ENCODE measurements at regions not wholly inside any gene's neighbourhood (a gene's known extent, or its start where the extent isn't known, plus 50 kb on each side); places are given as distances from the start of the nearest gene placed in this dataset.

DNA sequence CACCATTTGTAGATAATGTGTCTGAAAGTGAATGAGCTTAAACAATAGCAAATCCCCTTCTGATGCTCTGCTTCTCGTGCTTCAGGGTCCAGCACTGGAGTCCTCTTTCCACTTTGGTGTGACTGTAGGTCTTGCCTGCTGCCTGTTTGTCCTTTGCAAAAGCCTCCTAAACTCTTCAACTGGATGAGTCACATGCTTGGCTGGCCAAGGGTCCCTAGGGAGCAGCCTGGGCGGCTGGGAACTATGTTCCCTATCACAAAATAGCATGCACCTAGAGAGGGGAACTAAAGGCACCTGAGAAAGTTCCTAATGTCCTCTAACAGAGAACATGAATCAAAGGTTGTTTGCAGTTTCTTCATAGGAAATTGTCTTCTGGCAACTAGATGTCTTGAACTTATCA is 607.2 kb upstream of the PLXNA2 start:
- no peak overlapping the region for H3K4me2 ChIP-seq (ENCODE audit: low read length)
- DNase-seq (ENCODE audit: low read depth) (no peak), FAIRE-seq (no peak)
- TF ChIP-seq, protein P1, sequence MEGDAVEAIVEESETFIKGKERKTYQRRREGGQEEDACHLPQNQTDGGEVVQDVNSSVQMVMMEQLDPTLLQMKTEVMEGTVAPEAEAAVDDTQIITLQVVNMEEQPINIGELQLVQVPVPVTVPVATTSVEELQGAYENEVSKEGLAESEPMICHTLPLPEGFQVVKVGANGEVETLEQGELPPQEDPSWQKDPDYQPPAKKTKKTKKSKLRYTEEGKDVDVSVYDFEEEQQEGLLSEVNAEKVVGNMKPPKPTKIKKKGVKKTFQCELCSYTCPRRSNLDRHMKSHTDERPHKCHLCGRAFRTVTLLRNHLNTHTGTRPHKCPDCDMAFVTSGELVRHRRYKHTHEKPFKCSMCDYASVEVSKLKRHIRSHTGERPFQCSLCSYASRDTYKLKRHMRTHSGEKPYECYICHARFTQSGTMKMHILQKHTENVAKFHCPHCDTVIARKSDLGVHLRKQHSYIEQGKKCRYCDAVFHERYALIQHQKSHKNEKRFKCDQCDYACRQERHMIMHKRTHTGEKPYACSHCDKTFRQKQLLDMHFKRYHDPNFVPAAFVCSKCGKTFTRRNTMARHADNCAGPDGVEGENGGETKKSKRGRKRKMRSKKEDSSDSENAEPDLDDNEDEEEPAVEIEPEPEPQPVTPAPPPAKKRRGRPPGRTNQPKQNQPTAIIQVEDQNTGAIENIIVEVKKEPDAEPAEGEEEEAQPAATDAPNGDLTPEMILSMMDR (IDR thresholded peaks at IDR 0.05; ENCODE audit: insufficient read depth, low read depth, low read length), result no peak
- no peak for TF ChIP-seq EZH2 (IDR thresholded peaks at IDR 0.05; ENCODE audit: insufficient read depth, low read length)
- H3K9me3 ChIP-seq (ENCODE audit: insufficient read depth, low read depth, low read length), result no peaks in the 10 kb centered on the region
- no peaks in the 10 kb centered on the region for H3K4me1 ChIP-seq (ENCODE audit: insufficient read depth, low read length)
- no peaks in the 10 kb centered on the region for H3K27me3 ChIP-seq (ENCODE audit: insufficient read depth, low read length)
- no peaks in the 10 kb centered on the region for H3K79me2 ChIP-seq (ENCODE audit: insufficient read depth, low read length)
- H4K20me1 ChIP-seq (ENCODE audit: insufficient read depth, low read length), result no peaks in the 10 kb centered on the region
- Mint-ChIP-seq H3K4me1 (ENCODE audit: low read depth, unreplicated experiment) (no peaks in the 10 kb centered on the region), H3K9me3 (ENCODE audit: unreplicated experiment) (no peaks in the 10 kb centered on the region), H3K27ac (ENCODE audit: unreplicated experiment) (no peak overlapping the region), H3K4me3 (ENCODE audit: unreplicated experiment) (no peak overlapping the region), H3K27me3 (ENCODE audit: low read depth, unreplicated experiment) (no peaks in the 10 kb centered on the region), H3K36me3 (ENCODE audit: low read depth, unreplicated experiment) (no peaks in the 10 kb centered on the region)
- H2AFZ ChIP-seq (ENCODE audit: low read depth, low read length), result no peak overlapping the region
- H3K9ac ChIP-seq (ENCODE audit: low read length), result no peak overlapping the region
- H3K27ac ChIP-seq (ENCODE audit: low read depth, low read length), result no peak overlapping the region
- H3K4me3 ChIP-seq (ENCODE audit: insufficient read depth, low read depth, low read length), result no peak overlapping the region
- H3K36me3 ChIP-seq (ENCODE audit: insufficient read depth, low read length), result no peaks in the 10 kb centered on the region

DNA sequence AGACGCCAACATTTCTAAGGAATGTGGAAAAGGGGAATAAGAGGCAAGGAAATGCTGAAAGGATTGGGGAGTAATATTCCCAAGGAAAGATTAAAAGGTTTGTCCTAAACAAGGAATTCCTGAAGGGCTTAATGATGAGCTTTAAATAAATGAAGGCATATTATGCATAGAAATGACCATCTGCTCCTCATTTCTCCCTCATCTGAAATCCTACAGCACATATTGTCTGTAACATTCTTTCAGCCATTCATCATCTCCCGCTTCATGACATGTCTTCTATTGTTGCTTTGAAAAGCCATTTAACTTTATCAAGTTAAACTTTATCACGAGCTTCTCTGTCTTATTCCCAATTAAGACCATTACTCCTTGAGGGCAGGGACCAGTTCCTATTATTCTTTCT is 608.7 kb upstream of the PLXNA2 start:
- TF ChIP-seq EZH2 (IDR thresholded peaks at IDR 0.05; ENCODE audit: insufficient read depth, low read length), result no peak
- TF ChIP-seq, protein P1 (IDR thresholded peaks at IDR 0.05; ENCODE audit: insufficient read depth, low read depth, low read length), result no peak
- Mint-ChIP-seq H3K4me1 (ENCODE audit: low read depth, unreplicated experiment) (no peaks in the 10 kb centered on the region), H3K4me3 (ENCODE audit: unreplicated experiment) (no peak overlapping the region), H3K36me3 (ENCODE audit: low read depth, unreplicated experiment) (no peaks in the 10 kb centered on the region), H3K27ac (ENCODE audit: unreplicated experiment) (no peak overlapping the region), H3K27me3 (ENCODE audit: low read depth, unreplicated experiment) (no peaks in the 10 kb centered on the region), H3K9me3 (ENCODE audit: unreplicated experiment) (no peaks in the 10 kb centered on the region)
- FAIRE-seq (no peak), DNase-seq (ENCODE audit: low read depth) (no peak)
- H3K79me2 ChIP-seq (ENCODE audit: insufficient read depth, low read length), result no peaks in the 10 kb centered on the region
- H4K20me1 ChIP-seq (ENCODE audit: insufficient read depth, low read length), result no peaks in the 10 kb centered on the region
- no peak overlapping the region for H3K27ac ChIP-seq (ENCODE audit: low read depth, low read length)
- no peaks in the 10 kb centered on the region for H3K27me3 ChIP-seq (ENCODE audit: insufficient read depth, low read length)
- no peak overlapping the region for H3K4me2 ChIP-seq (ENCODE audit: low read length)
- H3K36me3 ChIP-seq (ENCODE audit: insufficient read depth, low read length), result no peaks in the 10 kb centered on the region
- no peaks in the 10 kb centered on the region for H3K4me1 ChIP-seq (ENCODE audit: insufficient read depth, low read length)
- H3K9me3 ChIP-seq (ENCODE audit: insufficient read depth, low read depth, low read length), result no peaks in the 10 kb centered on the region
- no peak overlapping the region for H3K9ac ChIP-seq (ENCODE audit: low read length)
- no peak overlapping the region for H2AFZ ChIP-seq (ENCODE audit: low read depth, low read length)
- H3K4me3 ChIP-seq (ENCODE audit: insufficient read depth, low read depth, low read length), result no peak overlapping the region

DNA sequence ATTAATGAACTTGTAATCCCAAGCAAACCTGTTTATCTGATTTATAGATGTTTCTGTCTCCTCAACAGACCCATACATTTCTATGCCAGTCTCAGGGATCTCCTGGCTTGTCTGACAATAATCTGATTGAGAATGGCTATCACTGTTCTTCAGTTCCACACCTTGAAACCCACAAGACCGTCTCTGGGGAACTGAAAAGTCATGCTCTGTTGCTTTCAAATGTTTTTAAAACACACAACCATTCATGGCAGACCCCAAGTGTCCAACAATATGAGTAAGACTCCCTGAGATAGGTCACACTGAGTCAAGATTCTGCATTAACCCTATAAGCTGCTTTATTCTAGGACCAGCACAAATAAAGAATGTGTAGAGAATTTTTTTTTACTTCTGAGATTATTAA is 611.2 kb upstream of the PLXNA2 start:
- H3K27me3 Mint-ChIP-seq (ENCODE audit: low read depth, unreplicated experiment), result no peaks in the 10 kb centered on the region
- no peak overlapping the region for H2AFZ ChIP-seq (ENCODE audit: low read depth, low read length)
- no peak overlapping the region for H3K9ac ChIP-seq (ENCODE audit: low read length)
- no peak overlapping the region for H3K4me3 Mint-ChIP-seq (ENCODE audit: unreplicated experiment)
- no peak overlapping the region for H3K27ac ChIP-seq (ENCODE audit: low read depth, low read length)
- no peaks in the 10 kb centered on the region for H4K20me1 ChIP-seq (ENCODE audit: insufficient read depth, low read length)
- FAIRE-seq (no peak), DNase-seq (ENCODE audit: low read depth) (no peak)
- TF ChIP-seq, protein P1 (IDR thresholded peaks at IDR 0.05; ENCODE audit: insufficient read depth, low read depth, low read length), result no peak
- TF ChIP-seq EZH2 (IDR thresholded peaks at IDR 0.05; ENCODE audit: insufficient read depth, low read length), result no peak
- H3K27ac Mint-ChIP-seq (ENCODE audit: unreplicated experiment), result no peak overlapping the region
- no peak overlapping the region for H3K4me3 ChIP-seq (ENCODE audit: insufficient read depth, low read depth, low read length)
- no peaks in the 10 kb centered on the region for H3K79me2 ChIP-seq (ENCODE audit: insufficient read depth, low read length)
- no peaks in the 10 kb centered on the region for H3K36me3 Mint-ChIP-seq (ENCODE audit: low read depth, unreplicated experiment)
- no peak overlapping the region for H3K4me2 ChIP-seq (ENCODE audit: low read length)
- H3K9me3 ChIP-seq (ENCODE audit: insufficient read depth, low read depth, low read length), result no peaks in the 10 kb centered on the region
- H3K36me3 ChIP-seq (ENCODE audit: insufficient read depth, low read length), result no peaks in the 10 kb centered on the region
- no peaks in the 10 kb centered on the region for H3K4me1 ChIP-seq (ENCODE audit: insufficient read depth, low read length)
- H3K27me3 ChIP-seq (ENCODE audit: insufficient read depth, low read length), result no peaks in the 10 kb centered on the region
- no peaks in the 10 kb centered on the region for H3K4me1 Mint-ChIP-seq (ENCODE audit: low read depth, unreplicated experiment)
- no peaks in the 10 kb centered on the region for H3K9me3 Mint-ChIP-seq (ENCODE audit: unreplicated experiment)
